K562 (cell line): ENCODE measurements at regions not wholly inside any gene's neighbourhood (a gene's known extent, or its start where the extent isn't known, plus 50 kb on each side); places are given as distances from the start of the nearest gene placed in this dataset.

ENCODE experiments used
- CBX5 ChIP-seq: IDR thresholded peaks from 2 replicates; pipeline ENCODE4 v1.6.1; 2014; ENCODE audit warnings: low read depth, borderline replicate concordance
- CCAR2 ChIP-seq: fragments of 200-400 bp; formaldehyde crosslinking; IDR thresholded peaks from 2 replicates; pipeline ENCODE4 v1.6.1; 2017; ENCODE audit warnings: mild to moderate bottlenecking, low read depth, low read length
- CTCF ChIP-seq, 3 experiments: IDR thresholded peaks in 2 of 3; conservative IDR thresholded peaks in 1 of 3; 2 replicates each; pipeline ENCODE4 v1.5.1; 2011 to 2012; ENCODE audit warnings: low read length in 3 of 3, mild to moderate bottlenecking in 3 of 3, control low read depth in 2 of 3, improper control_type of control experiment in 1 of 3, inconsistent platforms in 1 of 3, low read depth in 1 of 3, mixed read lengths in 1 of 3, moderate library complexity in 1 of 3; ENCODE audit not compliant: insufficient read depth in 2 of 3
- EZH2 ChIP-seq: IDR thresholded peaks from 2 replicates; pipeline ENCODE4 v1.6.1; 2012; ENCODE audit warnings: low read depth, mild to moderate bottlenecking, inconsistent platforms, low read length, borderline replicate concordance
- MAFF ChIP-seq: IDR thresholded peaks from 2 replicates; pipeline ENCODE4 v1.6.1; 2012; ENCODE audit warnings: low read length, improper control_type of control experiment
- MXI1 ChIP-seq: IDR thresholded peaks from 2 replicates; pipeline ENCODE4 v1.6.1; 2011; ENCODE audit warnings: low read depth, mild to moderate bottlenecking, improper control_type of control experiment, low read length
- SMARCB1 ChIP-seq: IDR thresholded peaks from 2 replicates; pipeline ENCODE4 v1.6.1; 2011; ENCODE audit warnings: improper control_type of control experiment, low read depth; ENCODE audit not compliant: insufficient read length
- SPI1 ChIP-seq: IDR thresholded peaks from 2 replicates; pipeline ENCODE4 v1.6.1; 2011; ENCODE audit warnings: low read depth, low read length, control low read depth, borderline replicate concordance
- TCF7L2 ChIP-seq: fragments of 150-350 bp; IDR thresholded peaks from 2 replicates; pipeline ENCODE4 v1.6.1; 2016; ENCODE audit warnings: low read depth, mild to moderate bottlenecking, low read length, moderate library complexity
- TFAM ChIP-seq: fragments of 250-450 bp; sonication (Bioruptor Pico); conservative IDR thresholded peaks from 2 replicates; pipeline ENCODE4 v1.5.0; 2021; ENCODE audit warnings: mild to moderate bottlenecking, moderate library complexity
- ZKSCAN1 ChIP-seq: fragments of 150-350 bp; IDR thresholded peaks from 2 replicates; pipeline ENCODE4 v1.6.1; 2016; ENCODE audit warnings: low read depth, low read length
- ZNF263 ChIP-seq: sonication (generic); formaldehyde crosslinking; IDR thresholded peaks from 2 replicates; pipeline ENCODE4 v1.8.0; 2022; ENCODE audit warnings: mild to moderate bottlenecking, missing genetic modification reagents, borderline replicate concordance
- ZNF274 ChIP-seq: IDR thresholded peaks from 2 replicates; pipeline ENCODE4 v1.6.1; 2011; ENCODE audit warnings: low read depth, mild to moderate bottlenecking, low read length, moderate library complexity, borderline replicate concordance
- TF ChIP-seq, protein P1 (sequence below): fragments of 250-450 bp; sonication (Bioruptor Pico); IDR thresholded peaks from 2 replicates; pipeline ENCODE4 v1.8.0; 2022; ENCODE audit warnings: moderate library complexity, mild to moderate bottlenecking, inconsistent platforms

DNA sequence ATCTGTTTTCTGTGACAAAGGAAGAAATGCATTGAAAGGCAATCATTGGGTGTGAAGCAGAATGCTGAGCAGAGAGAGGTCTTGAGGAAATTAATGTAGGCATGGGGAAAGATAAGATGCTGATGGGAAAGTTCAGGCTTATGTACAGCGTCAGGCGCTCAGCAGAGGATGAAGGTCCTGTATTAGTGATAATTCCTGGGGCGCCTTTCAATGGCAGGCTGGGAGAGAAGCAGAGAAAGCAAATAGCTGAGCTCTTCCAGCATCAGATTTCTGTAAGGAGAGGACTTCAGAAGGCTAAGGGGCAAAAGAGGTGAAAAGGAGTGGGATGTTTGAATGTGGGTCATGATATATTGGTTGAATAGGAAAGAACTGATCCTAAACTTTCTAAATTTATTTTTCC, 129.8 kb downstream of the HNMT start:
- TF ChIP-seq TCF7L2 (no peak), CTCF (IDR thresholded peaks at IDR 0.05 in 2 of 3, conservative IDR thresholded peaks at IDR 0.05 in 1 of 3; ENCODE audit: insufficient read depth in 2 of 3, low read depth in 1 of 3, low read length in 3 of 3) (no peak), TFAM (no peak), ZKSCAN1 (no peak), ZNF274 (no peak), SMARCB1 (no peak), EZH2 (no peak), MXI1 (no peak), ZNF263 (CRISPR knock-in tag) (no peak), MAFF (no peak), CBX5 (no peak), CCAR2 (no peak), SPI1 (no peak)
- TF ChIP-seq, protein P1, sequence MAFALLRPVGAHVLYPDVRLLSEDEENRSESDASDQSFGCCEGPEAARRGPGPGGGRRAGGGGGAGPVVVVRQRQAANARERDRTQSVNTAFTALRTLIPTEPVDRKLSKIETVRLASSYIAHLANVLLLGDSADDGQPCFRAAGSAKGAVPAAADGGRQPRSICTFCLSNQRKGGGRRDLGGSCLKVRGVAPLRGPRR (CRISPR knock-in tag) = no peak
